ENCODE measurements at regions not wholly inside any gene's neighbourhood (a gene's known extent, or its start where the extent isn't known, plus 50 kb on each side); places are given as distances from the start of the nearest gene placed in this dataset.

- H3K4me3 ChIP-seq (ENCODE audit: control insufficient read depth, low read depth, low read length) = no peak overlapping the region
- TF ChIP-seq CTCF (IDR thresholded peaks at IDR 0.05; ENCODE audit: control insufficient read depth, insufficient read depth, low read depth, low read length, missing control alignments) = no peak
- no peak for DNase-seq (ENCODE audit: low read depth)
Measured at GRCh38 chr20:61121661-61122060, 130.4 kb upstream of the CDH4 start.

GRCh38 chr20:61123286-61123685, 128.8 kb upstream of the CDH4 start:
- no peak overlapping the region for H3K4me3 ChIP-seq (ENCODE audit: control insufficient read depth, low read depth, low read length)
- no peak for TF ChIP-seq CTCF (IDR thresholded peaks at IDR 0.05; ENCODE audit: control insufficient read depth, insufficient read depth, low read depth, low read length, missing control alignments)
- DNase-seq (ENCODE audit: low read depth) = no peak

GRCh38 chr20:61123751-61124368, 128.2 kb upstream of the CDH4 start:
- no peak for TF ChIP-seq CTCF (IDR thresholded peaks at IDR 0.05; ENCODE audit: control insufficient read depth, insufficient read depth, low read depth, low read length, missing control alignments)
- H3K4me3 ChIP-seq (ENCODE audit: control insufficient read depth, low read depth, low read length) = no peak overlapping the region
- no peak for DNase-seq (ENCODE audit: low read depth)

GRCh38 chr20:61125076-61125475, 127.0 kb upstream of the CDH4 start:
- TF ChIP-seq CTCF (IDR thresholded peaks at IDR 0.05; ENCODE audit: control insufficient read depth, insufficient read depth, low read depth, low read length, missing control alignments) = no peak
- no peak overlapping the region for H3K4me3 ChIP-seq (ENCODE audit: control insufficient read depth, low read depth, low read length)
- DNase-seq (ENCODE audit: low read depth) = no peak

GRCh38 chr20:61125546-61126180, 126.4 kb upstream of the CDH4 start:
- no peak overlapping the region for H3K4me3 ChIP-seq (ENCODE audit: control insufficient read depth, low read depth, low read length)
- no peak for TF ChIP-seq CTCF (IDR thresholded peaks at IDR 0.05; ENCODE audit: control insufficient read depth, insufficient read depth, low read depth, low read length, missing control alignments)
- no peak for DNase-seq (ENCODE audit: low read depth)

GRCh38 chr20:61126369-61127195, 125.5 kb upstream of the CDH4 start:
- no peak for TF ChIP-seq CTCF (IDR thresholded peaks at IDR 0.05; ENCODE audit: control insufficient read depth, insufficient read depth, low read depth, low read length, missing control alignments)
- no peak for DNase-seq (ENCODE audit: low read depth)
- H3K4me3 ChIP-seq (ENCODE audit: control insufficient read depth, low read depth, low read length) = no peak overlapping the region
